HepG2 (cell line): ENCODE measurements at regions not wholly inside any gene's neighbourhood (a gene's known extent, or its start where the extent isn't known, plus 50 kb on each side); places are given as distances from the start of the nearest gene placed in this dataset.

ENCODE experiments used
- CENPBD1 ChIP-seq: sonication (generic); formaldehyde crosslinking; IDR thresholded peaks from 2 replicates; pipeline ENCODE4 v1.8.0; 2022; ENCODE audit warnings: missing genetic modification reagents, low read depth, mild to moderate bottlenecking, borderline replicate concordance
- FOXK2 ChIP-seq: fragments of 450-650 bp; IDR thresholded peaks from 2 replicates; pipeline ENCODE4 v1.6.1; 2016
- HES4 ChIP-seq: sonication (generic); formaldehyde crosslinking; IDR thresholded peaks from 2 replicates; pipeline ENCODE4 v1.9.0; 2021; ENCODE audit warnings: mild to moderate bottlenecking, missing genetic modification reagents, borderline replicate concordance
- HIVEP1 ChIP-seq: sonication (generic); formaldehyde crosslinking; IDR thresholded peaks from 2 replicates; pipeline ENCODE4 v1.4.0; 2020; ENCODE audit warnings: mild to moderate bottlenecking, missing genetic modification reagents
- IRF9 ChIP-seq: sonication (generic); formaldehyde crosslinking; IDR thresholded peaks from 2 replicates; pipeline ENCODE4 v1.8.0; 2022; ENCODE audit warnings: missing genetic modification reagents, mild to moderate bottlenecking, borderline replicate concordance
- ISX ChIP-seq: sonication (generic); formaldehyde crosslinking; conservative IDR thresholded peaks from 2 replicates; pipeline ENCODE4 v1.5.0; 2020; ENCODE audit warnings: missing genetic modification reagents
- KDM5A ChIP-seq: fragments of 200-600 bp; sonication (generic); IDR thresholded peaks from 2 replicates; pipeline ENCODE4 v1.7.0; 2018; ENCODE audit warnings: antibody characterized with exemption, mild to moderate bottlenecking, low read length, borderline replicate concordance
- MTF1 ChIP-seq: sonication (generic); formaldehyde crosslinking; IDR thresholded peaks from 2 replicates; pipeline ENCODE4 v1.5.0; 2020; ENCODE audit warnings: missing genetic modification reagents
- NFE2L2 ChIP-seq: fragments of 150-350 bp; IDR thresholded peaks from 2 replicates; pipeline ENCODE4 v1.6.1; 2014; ENCODE audit warnings: low read length
- RARG ChIP-seq: sonication (generic); formaldehyde crosslinking; IDR thresholded peaks from 2 replicates; pipeline ENCODE4 v1.4.0; 2020; ENCODE audit warnings: low read depth, mild to moderate bottlenecking, missing genetic modification reagents
- ZFP36L1 ChIP-seq: sonication (generic); formaldehyde crosslinking; IDR thresholded peaks from 2 replicates; pipeline ENCODE4 v1.8.0; 2022; ENCODE audit warnings: mild to moderate bottlenecking, missing genetic modification reagents, moderate library complexity
- ZNF317 ChIP-seq: sonication (generic); formaldehyde crosslinking; IDR thresholded peaks from 2 replicates; pipeline ENCODE4 v1.5.0; 2020; ENCODE audit warnings: mild to moderate bottlenecking, missing genetic modification reagents
- ZNF343 ChIP-seq: sonication (generic); formaldehyde crosslinking; IDR thresholded peaks from 2 replicates; pipeline ENCODE4 v1.4.0; 2020; ENCODE audit warnings: mild to moderate bottlenecking, missing genetic modification reagents
- ZNF441 ChIP-seq: sonication (generic); formaldehyde crosslinking; IDR thresholded peaks from 2 replicates; pipeline ENCODE4 v1.7.0; 2021; ENCODE audit warnings: missing genetic modification reagents, borderline replicate concordance
- ZNF468 ChIP-seq: sonication (generic); formaldehyde crosslinking; IDR thresholded peaks from 2 replicates; pipeline ENCODE4 v1.8.0; 2022; ENCODE audit warnings: mild to moderate bottlenecking, moderate library complexity, missing genetic modification reagents
- ZSCAN30 ChIP-seq: sonication (generic); formaldehyde crosslinking; IDR thresholded peaks from 2 replicates; pipeline ENCODE4 v1.5.0; 2020; ENCODE audit warnings: mild to moderate bottlenecking, missing genetic modification reagents
- TF ChIP-seq, protein P1 (sequence below), 2 experiments: sonication (generic) in 1 of 2; formaldehyde crosslinking in 1 of 2; IDR thresholded peaks; 2 replicates each; pipeline versions ENCODE4 v1.5.1 to v1.6.1; 2011 to 2020; ENCODE audit warnings: borderline replicate concordance in 1 of 2, low read depth in 1 of 2, low read length in 1 of 2, mild to moderate bottlenecking in 1 of 2, missing genetic modification reagents in 1 of 2, moderate library complexity in 1 of 2
- TF ChIP-seq, protein P2 (sequence below): sonication (generic); formaldehyde crosslinking; IDR thresholded peaks from 2 replicates; pipeline ENCODE4 v1.5.1; 2020; ENCODE audit warnings: mild to moderate bottlenecking, missing genetic modification reagents, moderate library complexity
- TF ChIP-seq, protein P3 (sequence below): sonication (generic); formaldehyde crosslinking; IDR thresholded peaks from 2 replicates; pipeline ENCODE4 v1.4.0; 2020; ENCODE audit warnings: missing genetic modification reagents, mild to moderate bottlenecking, borderline replicate concordance

DNA sequence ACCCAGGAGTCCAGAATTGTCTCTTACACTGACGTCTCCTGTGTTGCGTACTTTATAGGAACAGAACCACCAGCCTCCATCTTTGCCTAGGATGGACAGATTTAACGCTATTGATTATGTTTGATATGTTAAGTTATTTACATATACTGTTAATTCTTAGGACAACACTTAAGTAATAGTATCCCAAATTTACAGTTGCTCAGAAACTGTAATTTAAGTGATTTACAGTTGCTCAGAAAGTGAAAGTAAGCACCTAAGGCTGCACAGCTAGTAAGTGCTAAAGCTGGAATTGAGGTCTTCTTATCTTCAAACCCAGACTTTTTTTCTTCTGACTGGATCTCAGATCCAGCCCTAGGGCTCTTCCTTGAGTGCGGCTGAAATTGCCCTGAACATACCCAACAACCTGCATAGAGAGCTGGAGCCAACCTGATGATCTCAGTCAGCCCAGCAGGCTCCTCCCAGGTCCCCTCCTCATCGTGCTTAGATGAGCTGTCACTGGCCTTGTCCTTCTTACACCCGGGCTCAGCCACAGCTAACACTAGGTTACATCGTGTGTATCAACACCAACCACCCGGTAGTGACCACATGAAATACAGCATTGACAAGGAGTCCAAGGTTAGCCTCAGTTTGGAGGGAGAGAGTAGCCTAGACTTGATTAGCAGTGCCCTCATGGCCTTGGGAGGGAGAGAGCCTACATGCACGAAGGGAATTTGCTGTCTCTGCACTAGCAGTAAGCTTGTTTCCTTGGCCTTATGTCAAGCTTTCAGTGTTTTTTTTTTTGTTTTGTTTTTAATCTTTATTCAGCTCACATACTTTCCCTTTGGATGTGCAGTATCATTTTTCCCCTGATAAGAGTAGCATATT lies 111.1 kb upstream of the ARHGAP5 start (continued):
- TF ChIP-seq HES4 (no peak), HIVEP1 (CRISPR knock-in tag) (no peak), ISX (CRISPR knock-in tag) (no peak), CENPBD1 (CRISPR knock-in tag) (no peak), ZFP36L1 (CRISPR knock-in tag) (no peak), ZNF468 (CRISPR knock-in tag) (no peak), ZSCAN30 (CRISPR knock-in tag) (no peak), ZNF317 (CRISPR knock-in tag) (no peak), IRF9 (CRISPR knock-in tag) (peak; percentile 70; the same call in 1 of the 2 replicates), ZNF441 (CRISPR knock-in tag) (peak; percentile 82; the same call in 1 of the 2 replicates), KDM5A (no peak), FOXK2 (peak; percentile 37; the same call in 1 of the 2 replicates), RARG (CRISPR knock-in tag) (no peak; the same call in 1 of the 2 replicates), NFE2L2 (no peak), MTF1 (CRISPR knock-in tag) (no peak), ZNF343 (CRISPR knock-in tag) (no peak; the same call in 1 of the 2 replicates)
- TF ChIP-seq, protein P1, sequence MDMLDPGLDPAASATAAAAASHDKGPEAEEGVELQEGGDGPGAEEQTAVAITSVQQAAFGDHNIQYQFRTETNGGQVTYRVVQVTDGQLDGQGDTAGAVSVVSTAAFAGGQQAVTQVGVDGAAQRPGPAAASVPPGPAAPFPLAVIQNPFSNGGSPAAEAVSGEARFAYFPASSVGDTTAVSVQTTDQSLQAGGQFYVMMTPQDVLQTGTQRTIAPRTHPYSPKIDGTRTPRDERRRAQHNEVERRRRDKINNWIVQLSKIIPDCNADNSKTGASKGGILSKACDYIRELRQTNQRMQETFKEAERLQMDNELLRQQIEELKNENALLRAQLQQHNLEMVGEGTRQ (IDR thresholded peaks at IDR 0.05; ENCODE audit: low read depth, low read length), result 0 out of 2 replicates have a peak, but pooled peaks have one; percentile 2
- TF ChIP-seq, protein P1 (CRISPR knock-in tag; IDR thresholded peaks at IDR 0.05; ENCODE audit: borderline replicate concordance), result no peak
- TF ChIP-seq, protein P2, sequence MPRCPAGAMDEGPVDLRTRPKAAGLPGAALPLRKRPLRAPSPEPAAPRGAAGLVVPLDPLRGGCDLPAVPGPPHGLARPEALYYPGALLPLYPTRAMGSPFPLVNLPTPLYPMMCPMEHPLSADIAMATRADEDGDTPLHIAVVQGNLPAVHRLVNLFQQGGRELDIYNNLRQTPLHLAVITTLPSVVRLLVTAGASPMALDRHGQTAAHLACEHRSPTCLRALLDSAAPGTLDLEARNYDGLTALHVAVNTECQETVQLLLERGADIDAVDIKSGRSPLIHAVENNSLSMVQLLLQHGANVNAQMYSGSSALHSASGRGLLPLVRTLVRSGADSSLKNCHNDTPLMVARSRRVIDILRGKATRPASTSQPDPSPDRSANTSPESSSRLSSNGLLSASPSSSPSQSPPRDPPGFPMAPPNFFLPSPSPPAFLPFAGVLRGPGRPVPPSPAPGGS, result no peak
- TF ChIP-seq, protein P3, sequence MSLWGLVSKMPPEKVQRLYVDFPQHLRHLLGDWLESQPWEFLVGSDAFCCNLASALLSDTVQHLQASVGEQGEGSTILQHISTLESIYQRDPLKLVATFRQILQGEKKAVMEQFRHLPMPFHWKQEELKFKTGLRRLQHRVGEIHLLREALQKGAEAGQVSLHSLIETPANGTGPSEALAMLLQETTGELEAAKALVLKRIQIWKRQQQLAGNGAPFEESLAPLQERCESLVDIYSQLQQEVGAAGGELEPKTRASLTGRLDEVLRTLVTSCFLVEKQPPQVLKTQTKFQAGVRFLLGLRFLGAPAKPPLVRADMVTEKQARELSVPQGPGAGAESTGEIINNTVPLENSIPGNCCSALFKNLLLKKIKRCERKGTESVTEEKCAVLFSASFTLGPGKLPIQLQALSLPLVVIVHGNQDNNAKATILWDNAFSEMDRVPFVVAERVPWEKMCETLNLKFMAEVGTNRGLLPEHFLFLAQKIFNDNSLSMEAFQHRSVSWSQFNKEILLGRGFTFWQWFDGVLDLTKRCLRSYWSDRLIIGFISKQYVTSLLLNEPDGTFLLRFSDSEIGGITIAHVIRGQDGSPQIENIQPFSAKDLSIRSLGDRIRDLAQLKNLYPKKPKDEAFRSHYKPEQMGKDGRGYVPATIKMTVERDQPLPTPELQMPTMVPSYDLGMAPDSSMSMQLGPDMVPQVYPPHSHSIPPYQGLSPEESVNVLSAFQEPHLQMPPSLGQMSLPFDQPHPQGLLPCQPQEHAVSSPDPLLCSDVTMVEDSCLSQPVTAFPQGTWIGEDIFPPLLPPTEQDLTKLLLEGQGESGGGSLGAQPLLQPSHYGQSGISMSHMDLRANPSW (CRISPR knock-in tag), result no peak
